ENCODE measurements at regions not wholly inside any gene's neighbourhood (a gene's known extent, or its start where the extent isn't known, plus 50 kb on each side); places are given as distances from the start of the nearest gene placed in this dataset.
"Not testable (repeated sequence)": the region's sequence is repeated elsewhere in the genome, so short reads cannot be mapped to it uniquely, and the experiment has no call there.

GRCh38 chr6:140544431-140544830 is 1170.0 kb upstream of the CITED2 start:
- DNase-seq: no peak

DNA sequence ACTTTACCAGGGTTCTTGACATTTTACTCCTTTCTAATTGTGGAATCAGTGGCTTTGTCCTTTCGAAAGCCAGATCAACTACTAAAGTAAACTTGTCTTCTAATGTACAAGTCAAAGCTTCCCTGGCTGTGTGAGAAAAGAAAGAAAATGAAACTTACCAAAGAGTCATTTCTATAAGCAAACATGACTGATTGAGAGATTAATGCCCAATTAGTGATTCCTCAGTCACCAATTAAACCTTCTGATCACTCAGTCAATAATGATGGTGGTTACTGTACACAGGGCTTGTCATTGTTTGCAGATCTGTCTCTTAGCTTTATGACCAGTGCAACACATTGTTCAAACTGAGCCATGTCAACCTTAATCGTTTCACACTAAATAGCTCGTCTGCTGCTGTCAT is 1168.4 kb upstream of the CITED2 start:
- DNase-seq: no peak

DNA sequence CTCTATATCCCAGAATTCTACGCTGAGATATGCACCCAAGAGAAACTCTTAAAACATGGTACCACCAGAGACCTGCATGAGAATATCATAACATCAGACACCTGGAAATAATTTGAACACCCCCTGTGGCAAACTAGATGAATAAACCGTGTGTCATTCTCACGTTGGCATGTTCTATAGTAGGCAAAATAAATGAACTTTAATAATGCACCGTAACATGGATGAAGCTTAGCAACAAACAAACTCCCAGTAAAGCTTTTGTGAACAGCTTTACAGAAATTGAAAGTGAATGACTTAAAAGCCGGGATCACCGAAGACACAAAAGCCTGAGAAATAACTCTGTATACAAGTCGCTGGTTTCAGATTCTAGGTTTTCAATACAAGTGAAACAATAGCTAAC is 1166.8 kb upstream of the CITED2 start:
- no peak for DNase-seq

- no peak for DNase-seq
Measured at GRCh38 chr6:140540743-140541142, 1166.3 kb upstream of the CITED2 start.

DNA sequence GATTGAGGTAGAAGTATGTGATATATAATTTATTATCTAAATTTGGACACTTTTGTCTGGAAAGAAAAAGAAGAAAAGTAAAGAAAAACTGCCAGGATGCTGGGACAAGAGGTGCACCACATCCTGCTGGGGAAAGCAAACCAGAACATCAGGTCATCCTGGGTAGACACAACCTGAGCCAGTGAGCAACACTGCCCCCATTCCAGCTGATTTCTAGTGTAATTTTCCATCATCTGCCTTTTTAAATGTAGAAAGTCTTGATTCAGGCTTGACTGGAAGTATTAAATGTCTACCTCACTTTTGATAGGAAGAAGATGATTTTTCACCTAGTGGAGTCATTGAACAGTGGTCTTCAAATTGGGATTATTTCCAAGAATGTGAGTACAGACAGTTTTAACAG is 1164.5 kb upstream of the CITED2 start:
- DNase-seq: no peak

- no peak for DNase-seq
Measured at GRCh38 chr6:140537834-140538705, 1163.6 kb upstream of the CITED2 start.

GRCh38 chr6:140537211-140537610 is 1162.8 kb upstream of the CITED2 start:
- no peak for DNase-seq

DNA sequence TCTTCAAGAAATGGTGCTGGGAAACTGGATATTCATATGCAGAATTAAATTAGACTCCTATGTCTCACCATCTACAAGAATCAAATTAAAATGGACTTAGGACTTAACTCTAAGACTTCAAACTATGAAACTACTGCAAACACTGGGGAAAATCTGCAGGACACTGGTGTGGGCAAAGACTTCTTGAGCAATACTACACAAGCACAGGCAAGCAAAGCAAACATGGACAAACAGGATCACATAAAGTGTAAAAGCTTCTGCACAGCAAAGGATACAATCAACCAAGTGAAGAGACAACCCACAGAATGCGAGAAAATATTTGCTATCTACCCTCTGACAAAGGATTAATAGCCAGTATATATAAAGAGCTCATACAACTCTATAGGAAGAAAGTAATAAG is 1161.1 kb upstream of the CITED2 start:
- no peak for DNase-seq

- DNase-seq: no peak
Measured at GRCh38 chr6:140533526-140533925, 1159.1 kb upstream of the CITED2 start.

GRCh38 chr6:140504776-140505175 is 1130.3 kb upstream of the CITED2 start:
- no peak for DNase-seq

- DNase-seq: no peak
Measured at GRCh38 chr6:140500849-140501248, 1126.4 kb upstream of the CITED2 start.

DNA sequence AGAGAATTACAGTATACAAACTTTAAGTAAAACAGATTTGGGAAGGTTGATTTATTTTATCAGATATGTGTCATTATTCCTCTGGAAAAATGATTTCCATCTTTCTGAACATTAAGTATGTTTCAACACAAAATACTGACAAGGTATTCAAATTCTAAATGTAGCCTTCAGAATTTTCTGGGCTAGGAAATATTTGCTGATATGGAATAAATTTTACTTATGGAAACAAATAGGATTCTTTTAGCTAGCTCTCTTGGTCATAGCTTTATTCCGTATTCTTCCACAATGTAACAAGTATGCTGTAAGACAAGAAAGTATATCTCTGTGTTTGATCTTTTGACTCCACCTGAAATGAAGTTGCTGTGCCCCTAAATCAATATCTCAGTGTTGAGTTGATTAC is 1125.2 kb upstream of the CITED2 start:
- no peak for DNase-seq

- no peak for DNase-seq
Measured at GRCh38 chr6:140494321-140495108, 1120.1 kb upstream of the CITED2 start.

DNA sequence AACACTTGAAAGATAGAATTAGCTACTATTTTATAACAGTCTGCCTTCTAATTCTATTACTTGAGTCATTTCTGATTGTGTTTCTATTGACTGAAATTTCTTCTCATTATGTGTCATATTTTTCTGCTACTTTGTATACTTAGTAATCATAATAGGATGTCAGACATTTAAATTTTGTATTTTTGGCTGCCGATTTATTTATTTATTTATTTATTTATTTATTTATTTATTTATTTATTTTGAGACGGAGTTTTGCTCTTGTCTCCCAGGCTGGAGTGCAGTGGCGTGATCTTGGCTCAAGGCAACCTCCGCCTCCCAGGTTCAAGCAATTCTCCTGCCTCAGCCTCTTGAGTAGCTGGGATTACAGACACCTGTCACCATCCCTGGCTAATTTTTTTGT is 1119.0 kb upstream of the CITED2 start:
- DNase-seq: not testable (repeated sequence)

- DNase-seq: no peak
Measured at GRCh38 chr6:140490081-140490480, 1115.6 kb upstream of the CITED2 start.

- no peak for DNase-seq
Measured at GRCh38 chr6:140487586-140487985, 1113.1 kb upstream of the CITED2 start.

DNA sequence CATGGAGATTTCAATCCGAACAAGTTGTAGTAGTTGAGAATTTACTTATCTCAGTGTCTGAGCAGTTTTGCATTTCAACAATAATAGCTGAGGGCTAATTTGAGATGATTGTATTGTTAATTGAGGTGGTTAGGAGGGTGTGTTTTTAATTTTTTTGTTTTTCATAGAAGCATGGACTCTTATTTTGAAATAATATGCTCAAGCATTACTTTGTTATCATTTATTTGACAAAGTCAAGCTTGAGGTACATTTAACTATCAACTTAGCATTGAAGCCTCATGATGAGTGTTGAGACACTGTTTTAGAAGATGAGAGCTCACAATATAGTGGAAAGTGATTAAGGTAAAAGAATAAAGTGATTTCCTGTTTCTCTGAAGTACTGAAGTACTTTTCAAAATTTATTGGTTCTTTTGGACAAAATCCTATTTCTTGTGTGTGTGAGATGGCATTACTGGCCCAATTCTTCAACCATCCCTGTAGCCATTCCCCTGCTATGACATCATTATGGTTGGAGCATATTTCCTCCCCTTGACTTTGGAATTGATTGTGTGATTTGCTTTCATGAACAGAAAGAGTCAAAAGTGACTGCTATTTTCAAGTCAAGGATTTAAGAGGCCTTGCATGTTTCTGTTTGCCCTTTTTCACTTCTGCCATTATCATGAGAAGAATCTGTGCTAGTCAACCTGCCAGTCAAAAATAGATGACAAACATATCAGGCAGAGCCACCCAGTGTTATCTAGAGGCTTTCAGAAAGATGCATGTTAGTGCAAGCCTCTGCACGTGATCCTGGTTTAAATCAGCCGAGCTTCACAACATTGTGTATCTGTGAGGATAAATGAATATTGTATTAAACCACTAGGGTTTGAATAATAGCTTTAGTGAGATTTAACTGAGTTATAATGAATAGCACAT is 1112.3 kb upstream of the CITED2 start:
- DNase-seq: no peak

DNA sequence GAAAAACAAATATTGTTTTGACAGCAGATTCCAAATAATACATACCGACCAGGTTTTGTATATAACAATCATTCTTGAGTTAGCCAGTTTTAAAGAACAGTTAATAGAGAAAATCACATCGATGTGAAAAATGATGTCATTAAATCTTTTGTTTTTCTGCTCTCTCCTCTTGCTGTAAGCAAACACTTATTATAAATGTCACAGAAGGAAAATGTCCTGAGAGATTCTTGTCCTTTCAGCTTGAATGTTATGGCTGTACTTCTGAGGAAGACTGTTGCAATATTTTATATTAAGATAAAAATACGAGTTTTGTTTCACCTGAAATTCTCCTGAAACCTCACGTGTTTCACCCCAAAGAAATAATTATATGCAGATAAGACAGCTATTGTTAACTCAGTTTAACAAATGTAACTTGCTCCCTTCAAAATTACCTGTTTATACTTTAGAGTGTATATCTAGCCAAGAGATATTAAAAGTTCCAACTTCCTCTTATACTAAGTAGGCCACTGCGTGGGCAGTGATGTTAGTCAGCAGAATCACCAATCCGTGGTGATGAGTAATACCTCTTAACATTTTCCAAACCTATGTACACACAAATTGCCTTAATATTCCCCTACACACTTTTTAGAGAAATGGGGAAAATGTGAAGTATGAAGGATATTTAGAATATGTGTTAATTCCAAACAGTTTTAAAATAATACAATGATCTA is 1111.4 kb upstream of the CITED2 start:
- peak; percentile 5 for DNase-seq

GRCh38 chr6:140480852-140481251 is 1106.4 kb upstream of the CITED2 start:
- no peak for DNase-seq

DNA sequence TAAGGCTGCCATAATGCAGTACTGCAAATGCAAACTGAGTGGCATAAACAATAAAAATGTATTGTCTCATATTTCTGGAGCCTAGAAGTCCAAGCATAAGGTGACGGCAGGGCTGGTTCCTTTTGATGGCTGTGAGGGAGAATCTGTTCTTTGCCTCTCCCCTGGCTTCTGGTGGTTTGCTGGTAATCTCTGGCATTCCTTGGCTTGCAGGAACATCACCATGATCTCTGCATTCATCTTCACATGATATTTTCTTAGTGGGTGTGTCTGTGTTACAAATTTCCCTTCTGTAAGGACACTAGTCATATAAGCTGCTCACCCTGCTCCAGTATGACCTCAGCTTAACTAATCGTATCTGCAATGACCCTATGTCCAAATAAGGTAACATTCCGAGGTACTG is 1104.2 kb upstream of the CITED2 start:
- no peak for DNase-seq

GRCh38 chr6:140475086-140475485 is 1100.6 kb upstream of the CITED2 start:
- DNase-seq: no peak

DNA sequence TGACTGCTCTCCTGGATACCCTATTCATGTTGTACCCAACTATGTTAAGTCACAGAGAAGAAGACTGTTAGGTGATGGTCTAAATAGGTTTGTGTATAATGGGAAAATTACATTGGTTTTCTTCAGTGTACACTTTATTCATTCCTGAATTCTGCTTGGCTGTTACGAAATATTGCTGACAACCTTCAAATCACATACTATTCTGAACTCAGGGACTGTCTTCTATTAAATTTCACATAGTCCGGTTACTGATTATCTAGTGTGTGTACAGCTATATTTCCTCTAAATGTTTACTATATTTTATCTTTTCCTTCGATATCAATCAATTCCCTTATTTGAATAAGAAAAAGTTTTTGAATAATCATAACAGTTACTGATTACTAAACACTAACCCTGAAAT is 1090.3 kb upstream of the CITED2 start:
- DNase-seq: no peak

Measured in hematopoietic multipotent progenitor cell treated with erythropoietin and hydrocortisone succinate and interleukin-3 and kit ligand, for 8 days (in vitro differentiated cells).